ENCODE measurements at regions not wholly inside any gene's neighbourhood (a gene's known extent, or its start where the extent isn't known, plus 50 kb on each side); places are given as distances from the start of the nearest gene placed in this dataset.

- no peak for TF ChIP-seq PRDM10 (IDR thresholded peaks at IDR 0.05; ENCODE audit: partially characterized antibody)
Measured at GRCh38 chr2:237259201-237259600, 154.8 kb downstream of the COL6A3 start (continued).

GRCh38 chr2:237260039-237260620, 153.8 kb downstream of the COL6A3 start:
- no peak overlapping the region for H3K4me2 ChIP-seq (ENCODE audit: insufficient read depth, low read length)
- H3K9me3 ChIP-seq (replicated peaks; ENCODE audit: control insufficient read depth, insufficient read depth, low read depth, low read length), result no peaks in the 10 kb centered on the region
- POLR2A ChIA-PET, result no interaction called here
- no peak for DNase-seq (ENCODE audit: extremely low read depth in 1 of 4, low spot score in 3 of 4)
- H3K27ac ChIP-seq (ENCODE audit: extremely low read depth, low read depth, low read length), result no peak overlapping the region
- FAIRE-seq, result no peak
- no peak overlapping the region for H3K9ac ChIP-seq (ENCODE audit: insufficient read depth in 1 of 2, low read depth in 2 of 2, low read length in 2 of 2)
- in situ Hi-C loops (cut with MboI), result no loop called here
- H3K79me2 ChIP-seq (ENCODE audit: control insufficient read depth, insufficient read depth, low read length), result no peaks in the 10 kb centered on the region
- H3K9me1 ChIP-seq (ENCODE audit: control insufficient read depth, insufficient read depth, low read length), result no peaks in the 10 kb centered on the region
- TF ChIP-seq ZNF3 (CRISPR knock-in tag; IDR thresholded peaks at IDR 0.05) (no peak), EZH2 (IDR thresholded peaks at IDR 0.05; ENCODE audit: borderline replicate concordance, low read depth, low read length) (no peak), MAFG (tag; conservative IDR thresholded peaks at IDR 0.05) (no peak)
- H3K4me3 ChIP-seq, result no peak overlapping the region
- no peaks in the 10 kb centered on the region for H3K4me1 ChIP-seq (replicated peaks in 1 of 2; ENCODE audit: control insufficient read depth in 2 of 2, insufficient read depth in 2 of 2, low read length in 2 of 2)
- no peaks in the 10 kb centered on the region for H3K36me3 ChIP-seq (ENCODE audit: control insufficient read depth, insufficient read depth, low read length)
- intact Hi-C loops (cut with micrococcal nuclease), result no loop called here
- H2AFZ ChIP-seq (ENCODE audit: low read depth, low read length), result no peak overlapping the region
- no TSS peak for BruUV-seq (replicated peaks)
- no peaks in the 10 kb centered on the region for H4K20me1 ChIP-seq (replicated peaks; ENCODE audit: control insufficient read depth, insufficient read depth, low read length)
- peaks cover 0 to 9% of the 10 kb centered on the region in 2 experiments; a peak in 1 of 5 replicates for H3K27me3 ChIP-seq (ENCODE audit: control insufficient read depth in 2 of 2, insufficient read depth in 2 of 2, low read length in 2 of 2)
- CTCF ChIA-PET (ENCODE audit: low intra/inter-chr PET ratio), result no interaction called here
- WGBS (ENCODE audit: insufficient coverage, low coverage, missing lambda C conversion rate), result 0% methylated on average over 2 of the region's 2 CpGs
- ATAC-seq, result no peak
